ENCODE measurements at regions not wholly inside any gene's neighbourhood (a gene's known extent, or its start where the extent isn't known, plus 50 kb on each side); places are given as distances from the start of the nearest gene placed in this dataset.

DNA sequence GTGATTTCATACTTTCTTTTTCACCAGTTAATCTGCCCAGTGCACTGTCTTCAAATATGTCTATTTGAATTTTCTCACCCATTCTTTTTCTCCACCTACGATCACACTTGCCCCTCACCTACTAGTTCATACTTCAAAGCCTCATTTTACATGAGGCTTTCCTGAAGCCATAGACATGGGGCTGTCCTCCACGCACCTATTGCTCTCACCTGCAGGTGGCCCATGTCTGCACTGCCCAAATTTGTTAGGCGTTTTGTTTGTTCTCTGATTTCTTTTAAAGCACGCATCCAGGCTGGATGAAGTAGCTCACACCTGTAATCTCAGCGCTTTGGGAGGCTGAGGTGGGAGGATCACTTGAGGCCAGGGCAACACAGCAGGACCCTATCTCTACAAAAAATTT lies 106.8 kb upstream of the RIPOR2 start:
- TF ChIP-seq, protein P1, sequence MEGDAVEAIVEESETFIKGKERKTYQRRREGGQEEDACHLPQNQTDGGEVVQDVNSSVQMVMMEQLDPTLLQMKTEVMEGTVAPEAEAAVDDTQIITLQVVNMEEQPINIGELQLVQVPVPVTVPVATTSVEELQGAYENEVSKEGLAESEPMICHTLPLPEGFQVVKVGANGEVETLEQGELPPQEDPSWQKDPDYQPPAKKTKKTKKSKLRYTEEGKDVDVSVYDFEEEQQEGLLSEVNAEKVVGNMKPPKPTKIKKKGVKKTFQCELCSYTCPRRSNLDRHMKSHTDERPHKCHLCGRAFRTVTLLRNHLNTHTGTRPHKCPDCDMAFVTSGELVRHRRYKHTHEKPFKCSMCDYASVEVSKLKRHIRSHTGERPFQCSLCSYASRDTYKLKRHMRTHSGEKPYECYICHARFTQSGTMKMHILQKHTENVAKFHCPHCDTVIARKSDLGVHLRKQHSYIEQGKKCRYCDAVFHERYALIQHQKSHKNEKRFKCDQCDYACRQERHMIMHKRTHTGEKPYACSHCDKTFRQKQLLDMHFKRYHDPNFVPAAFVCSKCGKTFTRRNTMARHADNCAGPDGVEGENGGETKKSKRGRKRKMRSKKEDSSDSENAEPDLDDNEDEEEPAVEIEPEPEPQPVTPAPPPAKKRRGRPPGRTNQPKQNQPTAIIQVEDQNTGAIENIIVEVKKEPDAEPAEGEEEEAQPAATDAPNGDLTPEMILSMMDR (IDR thresholded peaks at IDR 0.05) = no peak
- no peak for TF ChIP-seq POLR2AphosphoS5 (IDR thresholded peaks at IDR 0.05)
- TF ChIP-seq POLR2A (IDR thresholded peaks at IDR 0.05) = no peak
